ENCODE measurements at regions not wholly inside any gene's neighbourhood (a gene's known extent, or its start where the extent isn't known, plus 50 kb on each side); places are given as distances from the start of the nearest gene placed in this dataset.

DNA sequence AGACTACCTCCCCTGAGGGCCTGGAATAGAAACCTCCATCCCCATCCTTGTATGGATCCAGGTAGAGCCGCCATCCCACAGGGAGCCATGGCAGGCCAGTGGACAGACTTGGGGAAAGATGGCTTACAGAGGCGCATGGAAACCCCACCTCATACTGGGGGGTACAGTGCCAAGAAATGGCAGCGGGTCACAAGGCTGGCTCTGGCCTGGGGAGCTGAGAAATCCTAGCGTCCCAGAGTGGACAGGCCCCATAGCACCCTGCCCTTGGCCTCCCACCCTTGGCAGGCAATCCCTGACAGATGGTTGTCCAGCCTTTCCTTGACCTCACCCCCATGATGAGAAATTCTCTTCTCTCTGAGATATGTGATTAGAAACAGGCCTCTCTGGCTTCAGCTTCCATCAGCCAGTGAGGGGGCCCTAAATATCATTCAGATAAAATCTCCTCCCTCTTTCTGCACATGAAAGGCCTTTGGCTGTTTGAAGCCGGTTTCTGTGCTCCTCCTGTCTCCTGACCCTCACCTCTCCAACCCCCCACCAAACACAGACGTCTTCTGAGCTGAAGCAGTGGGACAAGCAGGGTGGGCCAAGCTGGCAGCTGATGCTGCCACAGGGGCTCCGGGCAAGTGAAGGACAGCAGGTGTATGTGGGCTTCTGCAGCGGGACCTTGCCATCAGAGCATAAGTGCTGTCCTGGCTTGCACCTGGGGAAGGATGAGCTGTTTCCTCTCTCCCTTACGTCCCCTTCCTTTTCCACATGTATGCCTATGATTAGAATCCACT, 204.4 kb upstream of the MAMLD1 start:
- TF ChIP-seq, protein P1, sequence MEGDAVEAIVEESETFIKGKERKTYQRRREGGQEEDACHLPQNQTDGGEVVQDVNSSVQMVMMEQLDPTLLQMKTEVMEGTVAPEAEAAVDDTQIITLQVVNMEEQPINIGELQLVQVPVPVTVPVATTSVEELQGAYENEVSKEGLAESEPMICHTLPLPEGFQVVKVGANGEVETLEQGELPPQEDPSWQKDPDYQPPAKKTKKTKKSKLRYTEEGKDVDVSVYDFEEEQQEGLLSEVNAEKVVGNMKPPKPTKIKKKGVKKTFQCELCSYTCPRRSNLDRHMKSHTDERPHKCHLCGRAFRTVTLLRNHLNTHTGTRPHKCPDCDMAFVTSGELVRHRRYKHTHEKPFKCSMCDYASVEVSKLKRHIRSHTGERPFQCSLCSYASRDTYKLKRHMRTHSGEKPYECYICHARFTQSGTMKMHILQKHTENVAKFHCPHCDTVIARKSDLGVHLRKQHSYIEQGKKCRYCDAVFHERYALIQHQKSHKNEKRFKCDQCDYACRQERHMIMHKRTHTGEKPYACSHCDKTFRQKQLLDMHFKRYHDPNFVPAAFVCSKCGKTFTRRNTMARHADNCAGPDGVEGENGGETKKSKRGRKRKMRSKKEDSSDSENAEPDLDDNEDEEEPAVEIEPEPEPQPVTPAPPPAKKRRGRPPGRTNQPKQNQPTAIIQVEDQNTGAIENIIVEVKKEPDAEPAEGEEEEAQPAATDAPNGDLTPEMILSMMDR (IDR thresholded peaks at IDR 0.05 in 8 of 11, conservative IDR thresholded peaks at IDR 0.05 in 3 of 11), result no peak
- no peak for TF ChIP-seq POLR2AphosphoS5 (IDR thresholded peaks at IDR 0.05)

Data from spleen (tissue), 7 donors.